Transverse colon (tissue), 4 donors: ENCODE measurements at regions not wholly inside any gene's neighbourhood (a gene's known extent, or its start where the extent isn't known, plus 50 kb on each side); places are given as distances from the start of the nearest gene placed in this dataset.

ENCODE experiments used
- POLR2A ChIP-seq: fragments of 450-650 bp; IDR thresholded peaks from one replicate; pipeline ENCODE4 v1.6.1; 2016; ENCODE audit warnings: antibody characterized with exemption, mild to moderate bottlenecking, moderate library complexity
- POLR2AphosphoS5 ChIP-seq, 3 donors: sonication (generic); formaldehyde crosslinking; IDR thresholded peaks; one replicate each; pipeline ENCODE4 v1.6.1; 2016; ENCODE audit warnings: antibody characterized with exemption in 3 of 3
- TF ChIP-seq, protein P1 (sequence below), 5 experiments: fragments of 200-600 bp in 3 of 5; fragments of 450-650 bp in 2 of 5; sonication (generic) in 3 of 5; IDR thresholded peaks; 1 replicate in 2 of 5; 2 replicates in 3 of 5; pipeline ENCODE4 v1.5.1; 2016 to 2017; ENCODE audit warnings: antibody characterized with exemption in 5 of 5, inconsistent platforms in 3 of 5, mild to moderate bottlenecking in 2 of 5, moderate library complexity in 1 of 5

DNA sequence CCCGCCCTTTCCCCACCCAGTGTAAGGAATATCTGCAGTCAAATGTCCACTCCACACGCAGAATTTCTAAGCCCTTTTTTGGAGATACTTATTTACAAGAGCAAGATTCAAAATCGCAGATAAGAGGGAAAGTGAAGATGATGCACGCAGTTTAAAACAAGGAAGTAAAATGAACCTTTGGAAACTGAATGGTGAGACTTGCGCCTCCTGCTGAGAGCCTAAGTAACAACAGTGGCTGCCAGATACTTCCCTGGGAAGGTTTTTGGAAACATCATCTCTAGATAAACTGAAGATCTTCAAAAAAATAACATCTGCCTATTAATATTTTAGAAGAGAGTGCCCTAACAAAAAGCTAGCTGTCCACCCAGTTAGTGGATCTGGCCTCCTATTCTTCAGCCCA lies 963.1 kb upstream of the FAT3 start:
- TF ChIP-seq, protein P1, sequence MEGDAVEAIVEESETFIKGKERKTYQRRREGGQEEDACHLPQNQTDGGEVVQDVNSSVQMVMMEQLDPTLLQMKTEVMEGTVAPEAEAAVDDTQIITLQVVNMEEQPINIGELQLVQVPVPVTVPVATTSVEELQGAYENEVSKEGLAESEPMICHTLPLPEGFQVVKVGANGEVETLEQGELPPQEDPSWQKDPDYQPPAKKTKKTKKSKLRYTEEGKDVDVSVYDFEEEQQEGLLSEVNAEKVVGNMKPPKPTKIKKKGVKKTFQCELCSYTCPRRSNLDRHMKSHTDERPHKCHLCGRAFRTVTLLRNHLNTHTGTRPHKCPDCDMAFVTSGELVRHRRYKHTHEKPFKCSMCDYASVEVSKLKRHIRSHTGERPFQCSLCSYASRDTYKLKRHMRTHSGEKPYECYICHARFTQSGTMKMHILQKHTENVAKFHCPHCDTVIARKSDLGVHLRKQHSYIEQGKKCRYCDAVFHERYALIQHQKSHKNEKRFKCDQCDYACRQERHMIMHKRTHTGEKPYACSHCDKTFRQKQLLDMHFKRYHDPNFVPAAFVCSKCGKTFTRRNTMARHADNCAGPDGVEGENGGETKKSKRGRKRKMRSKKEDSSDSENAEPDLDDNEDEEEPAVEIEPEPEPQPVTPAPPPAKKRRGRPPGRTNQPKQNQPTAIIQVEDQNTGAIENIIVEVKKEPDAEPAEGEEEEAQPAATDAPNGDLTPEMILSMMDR (IDR thresholded peaks at IDR 0.05) = no peak
- TF ChIP-seq POLR2A (no peak), POLR2AphosphoS5 (IDR thresholded peaks at IDR 0.05) (no peak)
